ENCODE measurements at regions not wholly inside any gene's neighbourhood (a gene's known extent, or its start where the extent isn't known, plus 50 kb on each side); places are given as distances from the start of the nearest gene placed in this dataset.

DNA sequence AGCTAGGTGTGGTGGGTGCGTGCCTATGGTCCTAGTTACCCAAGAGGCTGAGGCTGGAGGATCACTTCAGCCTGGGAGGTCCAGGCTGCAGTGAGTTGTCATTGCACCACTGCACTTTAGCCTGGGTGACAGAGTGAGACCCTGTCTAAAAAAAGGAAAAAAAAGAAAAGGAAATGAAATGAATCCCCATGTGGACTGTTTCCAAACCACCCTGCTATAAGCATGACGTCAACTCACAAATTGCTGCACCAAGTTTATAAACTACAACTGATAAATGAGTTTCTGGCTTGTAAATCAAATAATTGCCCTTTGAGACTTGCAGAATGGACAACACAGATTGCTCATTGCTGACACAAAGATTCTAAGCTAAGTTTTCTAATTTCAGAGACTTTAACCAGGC lies 51.0 kb upstream of the STK38L start:
- TF ChIP-seq SMARCC2 (IDR thresholded peaks at IDR 0.05) (no peak), CHD2 (IDR thresholded peaks at IDR 0.05; ENCODE audit: low read depth, low read length) (no peak), ZBTB38 (CRISPR knock-in tag; IDR thresholded peaks at IDR 0.05) (no peak), EZH2 (conservative IDR thresholded peaks at IDR 0.05; ENCODE audit: low read depth, low read length) (no peak), ZNF432 (CRISPR knock-in tag; IDR thresholded peaks at IDR 0.05; ENCODE audit: borderline replicate concordance) (no peak)
